Loucy (cell line): ENCODE measurements at regions not wholly inside any gene's neighbourhood (a gene's known extent, or its start where the extent isn't known, plus 50 kb on each side); places are given as distances from the start of the nearest gene placed in this dataset.

Source experiments
- H2AFZ ChIP-seq: fragments of 200-600 bp; sonication (generic); 2 replicates; pipeline ENCODE4 v1.6.0; 2016; ENCODE audit warnings: antibody characterized with exemption, mild to moderate bottlenecking, low read length, moderate library complexity
- H3F3A ChIP-seq: fragments of 200-600 bp; 2 replicates; pipeline ENCODE4 v1.6.0; 2016; ENCODE audit warnings: antibody characterized with exemption, low read depth, mild to moderate bottlenecking
- H3K27me3 ChIP-seq: fragments of 200-600 bp; sonication (generic); 2 replicates; pipeline ENCODE4 v1.6.1; 2014; ENCODE audit warnings: low read length, mild to moderate bottlenecking; ENCODE audit not compliant: insufficient read depth, poor library complexity, severe bottlenecking
- H3K36me3 ChIP-seq: fragments of 200-600 bp; sonication (generic); 2 replicates; pipeline ENCODE4 v1.6.1; 2016; ENCODE audit warnings: low read length; ENCODE audit not compliant: insufficient read depth
- H3K4me1 ChIP-seq: fragments of 200-600 bp; sonication (generic); 2 replicates; pipeline ENCODE4 v1.5.1; 2014; ENCODE audit warnings: low read length, mild to moderate bottlenecking; ENCODE audit not compliant: insufficient read depth, poor library complexity, severe bottlenecking
- H3K4me2 ChIP-seq: fragments of 200-600 bp; sonication (generic); 2 replicates; pipeline ENCODE4 v1.6.0; 2014; ENCODE audit warnings: antibody characterized with exemption, low read length, low read depth, mild to moderate bottlenecking; ENCODE audit not compliant: poor library complexity, severe bottlenecking
- H3K4me3 ChIP-seq: fragments of 200-600 bp; sonication (generic); 2 replicates; pipeline ENCODE4 v1.5.1; 2014; ENCODE audit warnings: low read length, mild to moderate bottlenecking, mixed read lengths; ENCODE audit not compliant: poor library complexity, severe bottlenecking
- H3K79me2 ChIP-seq: fragments of 200-600 bp; sonication (generic); 2 replicates; pipeline ENCODE4 v1.6.1; 2014; ENCODE audit warnings: low read length; ENCODE audit not compliant: insufficient read depth
- H3K9ac ChIP-seq: fragments of 200-600 bp; sonication (generic); 2 replicates; pipeline ENCODE4 v1.6.0; 2014; ENCODE audit warnings: mild to moderate bottlenecking, low read depth, low read length, moderate library complexity; ENCODE audit not compliant: poor library complexity, severe bottlenecking
- H3K9me2 ChIP-seq: fragments of 200-600 bp; sonication (generic); replicated peaks from 2 replicates; pipeline ENCODE4 v1.6.1; 2016; ENCODE audit warnings: low read depth, low read length, mixed read lengths
- H3K9me3 ChIP-seq: fragments of 200-600 bp; sonication (generic); 2 replicates; pipeline ENCODE4 v1.6.1; 2014; ENCODE audit warnings: mild to moderate bottlenecking, antibody characterized with exemption, low read length, low read depth; ENCODE audit not compliant: insufficient read depth
- H4K20me1 ChIP-seq: fragments of 200-600 bp; sonication (generic); 2 replicates; pipeline ENCODE4 v1.6.0; 2014; ENCODE audit warnings: antibody characterized with exemption, low read length, mild to moderate bottlenecking; ENCODE audit not compliant: insufficient read depth, poor library complexity, severe bottlenecking
- EZH2phosphoT487 ChIP-seq: fragments of 200-600 bp; IDR thresholded peaks from 2 replicates; pipeline ENCODE4 v1.6.1; 2018; ENCODE audit warnings: antibody characterized with exemption, mild to moderate bottlenecking, moderate library complexity, borderline replicate concordance
- TF ChIP-seq, protein P1 (sequence below): fragments of 200-600 bp; sonication (generic); conservative IDR thresholded peaks from 2 replicates; pipeline ENCODE4 v1.5.1; 2014; ENCODE audit warnings: mild to moderate bottlenecking, antibody characterized with exemption, low read length

GRCh38 chr1:165138960-165139359, 217.6 kb downstream of the LMX1A start:
- TF ChIP-seq, protein P1, sequence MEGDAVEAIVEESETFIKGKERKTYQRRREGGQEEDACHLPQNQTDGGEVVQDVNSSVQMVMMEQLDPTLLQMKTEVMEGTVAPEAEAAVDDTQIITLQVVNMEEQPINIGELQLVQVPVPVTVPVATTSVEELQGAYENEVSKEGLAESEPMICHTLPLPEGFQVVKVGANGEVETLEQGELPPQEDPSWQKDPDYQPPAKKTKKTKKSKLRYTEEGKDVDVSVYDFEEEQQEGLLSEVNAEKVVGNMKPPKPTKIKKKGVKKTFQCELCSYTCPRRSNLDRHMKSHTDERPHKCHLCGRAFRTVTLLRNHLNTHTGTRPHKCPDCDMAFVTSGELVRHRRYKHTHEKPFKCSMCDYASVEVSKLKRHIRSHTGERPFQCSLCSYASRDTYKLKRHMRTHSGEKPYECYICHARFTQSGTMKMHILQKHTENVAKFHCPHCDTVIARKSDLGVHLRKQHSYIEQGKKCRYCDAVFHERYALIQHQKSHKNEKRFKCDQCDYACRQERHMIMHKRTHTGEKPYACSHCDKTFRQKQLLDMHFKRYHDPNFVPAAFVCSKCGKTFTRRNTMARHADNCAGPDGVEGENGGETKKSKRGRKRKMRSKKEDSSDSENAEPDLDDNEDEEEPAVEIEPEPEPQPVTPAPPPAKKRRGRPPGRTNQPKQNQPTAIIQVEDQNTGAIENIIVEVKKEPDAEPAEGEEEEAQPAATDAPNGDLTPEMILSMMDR = no peak
- TF ChIP-seq EZH2phosphoT487 = no peak
- Histone ChIP-seq H3K4me1 (no peaks in the 10 kb centered on the region), H3K27me3 (no peaks in the 10 kb centered on the region), H3K9ac (no peak overlapping the region), H3K9me2 (no peaks in the 10 kb centered on the region), H3K79me2 (no peaks in the 10 kb centered on the region), H3K36me3 (no peaks in the 10 kb centered on the region), H2AFZ (no peak overlapping the region), H3K4me2 (no peak overlapping the region), H3K9me3 (no peaks in the 10 kb centered on the region), H4K20me1 (no peaks in the 10 kb centered on the region), H3F3A (no peaks in the 10 kb centered on the region), H3K4me3 (no peak overlapping the region)

DNA sequence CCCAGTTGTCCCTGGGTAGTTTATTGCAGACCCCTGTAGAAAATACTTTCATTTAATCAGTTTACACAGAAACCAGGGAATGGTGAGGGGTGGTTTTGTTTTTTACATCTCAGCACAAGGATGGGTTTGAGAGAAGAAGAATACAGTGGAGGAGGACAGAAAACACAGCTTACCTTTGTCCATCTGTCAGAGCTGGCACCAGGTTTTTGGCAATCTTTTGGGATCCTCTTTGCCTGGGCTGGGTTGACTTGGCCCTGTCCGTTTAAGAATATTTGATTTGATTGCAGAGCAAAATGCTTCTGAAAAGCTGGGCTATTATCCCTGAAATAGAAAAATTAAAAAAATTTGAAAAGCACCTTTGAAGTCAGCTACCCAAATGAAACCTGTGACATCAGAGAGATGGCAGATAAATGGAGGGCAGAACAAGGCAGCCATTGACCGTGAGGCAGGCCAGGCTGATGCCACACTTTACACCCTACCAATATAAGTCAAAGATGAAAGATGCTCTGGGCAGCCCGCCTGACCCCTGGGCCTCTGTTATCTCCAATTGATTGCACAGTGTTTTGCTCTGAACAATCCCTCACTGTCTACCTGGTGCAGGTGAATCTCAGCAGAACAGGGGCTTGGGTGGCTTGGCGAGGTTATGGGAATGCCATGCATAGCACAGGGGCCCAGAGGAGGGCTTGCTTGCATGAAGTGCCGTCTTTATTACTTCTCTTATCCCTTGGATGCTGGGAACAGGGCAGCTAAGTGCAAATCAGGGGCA, 218.8 kb downstream of the LMX1A start:
- H2AFZ ChIP-seq = no peak overlapping the region
- no peaks in the 10 kb centered on the region for H3K36me3 ChIP-seq
- no peak overlapping the region for H3K4me3 ChIP-seq
- no peaks in the 10 kb centered on the region for H3K9me3 ChIP-seq
- H3K9ac ChIP-seq = no peak overlapping the region
- H3F3A ChIP-seq = no peaks in the 10 kb centered on the region
- H3K9me2 ChIP-seq = no peaks in the 10 kb centered on the region
- no peaks in the 10 kb centered on the region for H3K27me3 ChIP-seq
- TF ChIP-seq EZH2phosphoT487 = no peak
- TF ChIP-seq, protein P1 = no peak
- no peaks in the 10 kb centered on the region for H3K4me1 ChIP-seq
- no peaks in the 10 kb centered on the region for H3K79me2 ChIP-seq
- no peaks in the 10 kb centered on the region for H4K20me1 ChIP-seq
- H3K4me2 ChIP-seq = no peak overlapping the region

- no peaks in the 10 kb centered on the region for H3K79me2 ChIP-seq
- no peak overlapping the region for H3K4me2 ChIP-seq
- H3K9me2 ChIP-seq = no peaks in the 10 kb centered on the region
- TF ChIP-seq, protein P1 = no peak
- no peak for TF ChIP-seq EZH2phosphoT487
- no peaks in the 10 kb centered on the region for H3F3A ChIP-seq
- no peaks in the 10 kb centered on the region for H3K27me3 ChIP-seq
- no peaks in the 10 kb centered on the region for H3K9me3 ChIP-seq
- H3K4me3 ChIP-seq = no peak overlapping the region
- H4K20me1 ChIP-seq = no peaks in the 10 kb centered on the region
- H2AFZ ChIP-seq = no peak overlapping the region
- peaks cover 5% of the 10 kb centered on the region for H3K4me1 ChIP-seq
- no peaks in the 10 kb centered on the region for H3K36me3 ChIP-seq
- no peak overlapping the region for H3K9ac ChIP-seq
These were observed 222.1 kb downstream of the LMX1A start for GRCh38 chr1:165134431-165134830.
